ENCODE measurements at regions not wholly inside any gene's neighbourhood (a gene's known extent, or its start where the extent isn't known, plus 50 kb on each side); places are given as distances from the start of the nearest gene placed in this dataset.

DNA sequence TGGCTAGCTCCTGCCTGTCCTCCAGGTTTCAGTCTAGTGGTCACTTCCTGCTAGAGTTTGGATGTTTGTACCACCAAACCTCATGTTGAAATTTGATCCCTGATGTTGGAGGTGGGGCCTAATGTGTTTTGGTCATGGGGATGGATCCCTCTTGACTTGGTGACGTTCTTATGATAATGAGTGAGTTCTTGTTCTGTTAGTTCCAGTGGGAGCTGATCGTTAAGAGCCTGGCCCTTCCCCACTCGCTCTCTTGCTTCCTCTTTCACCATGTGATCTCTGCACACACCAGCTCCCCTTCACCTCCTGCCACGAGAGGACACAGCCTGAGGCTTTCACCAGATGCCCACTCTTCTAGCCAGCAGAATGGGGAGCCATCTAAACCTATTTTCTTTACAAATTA is 86.8 kb upstream of the SCEL start (continued):
- TF ChIP-seq FOXA3 (CRISPR knock-in tag; conservative IDR thresholded peaks at IDR 0.05 in 1 of 2, IDR thresholded peaks at IDR 0.05 in 1 of 2) = no peak

DNA sequence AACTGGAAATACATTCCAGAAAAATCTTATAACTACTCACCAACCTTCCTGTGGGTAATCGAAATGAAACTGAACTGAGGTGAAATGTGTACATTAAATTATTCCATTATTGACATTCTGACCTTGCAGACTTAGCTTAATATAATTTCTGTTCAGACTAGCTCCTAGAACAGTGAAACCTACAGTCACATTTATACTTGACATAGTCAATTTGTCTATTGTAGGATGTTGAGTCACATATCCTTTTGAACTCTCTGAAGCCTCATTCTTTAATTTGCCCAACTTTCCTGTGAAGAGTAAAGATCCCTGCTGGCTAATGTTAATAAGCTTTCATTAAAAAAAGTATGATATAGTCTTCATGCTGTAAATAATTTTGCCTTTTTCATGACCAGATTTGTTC is 92.0 kb upstream of the SCEL start:
- in situ Hi-C loops (cut with MboI) = no loop called here
- H4K20me1 ChIP-seq (replicated peaks; ENCODE audit: control insufficient read depth, insufficient read depth, low read length) = no peaks in the 10 kb centered on the region
- no peak overlapping the region for H3K9ac ChIP-seq (ENCODE audit: insufficient read depth in 1 of 2, low read depth in 2 of 2, low read length in 2 of 2)
- no peak overlapping the region for H3K4me2 ChIP-seq (ENCODE audit: insufficient read depth, low read length)
- intact Hi-C loops (cut with micrococcal nuclease) = no loop called here
- H3K79me2 ChIP-seq (ENCODE audit: control insufficient read depth, insufficient read depth, low read length) = no peaks in the 10 kb centered on the region
- ATAC-seq (no peak), DNase-seq (ENCODE audit: extremely low read depth in 1 of 4, low spot score in 3 of 4) (no peak), FAIRE-seq (no peak)
- no TSS peak for BruUV-seq (replicated peaks)
- TF ChIP-seq PTTG1 (tag; IDR thresholded peaks at IDR 0.05; ENCODE audit: low read depth) (no peak), ZNF354B (CRISPR knock-in tag; IDR thresholded peaks at IDR 0.05) (no peak), ZNF133 (CRISPR knock-in tag; IDR thresholded peaks at IDR 0.05) (no peak), TBL1XR1 (IDR thresholded peaks at IDR 0.05; ENCODE audit: low read length in 2 of 2) (no peak), TEAD2 (tag; IDR thresholded peaks at IDR 0.05) (no peak), SPI1 (IDR thresholded peaks at IDR 0.05; ENCODE audit: borderline replicate concordance, low read depth, low read length) (no peak), ZKSCAN3 (CRISPR knock-in tag; IDR thresholded peaks at IDR 0.05) (no peak), MEF2A (IDR thresholded peaks at IDR 0.05; ENCODE audit: control insufficient read depth, low read depth, low read length) (no peak), ETV1 (tag; conservative IDR thresholded peaks at IDR 0.05; ENCODE audit: low read depth) (no peak), BRD9 (IDR thresholded peaks at IDR 0.05; ENCODE audit: low read depth, partially characterized antibody) (no peak), TEAD1 (CRISPR knock-in tag; IDR thresholded peaks at IDR 0.05) (no peak), FOXM1 (IDR thresholded peaks at IDR 0.05; ENCODE audit: low read depth) (no peak), FOXM1 (CRISPR knock-in tag; IDR thresholded peaks at IDR 0.05; ENCODE audit: low read depth) (no peak), JUNB (CRISPR knock-in tag; conservative IDR thresholded peaks at IDR 0.05) (no peak), TRIM24 (IDR thresholded peaks at IDR 0.05) (no peak), RBM39 (optimal IDR thresholded peaks at IDR 0.05; ENCODE audit: low read depth, low read length) (no peak), RFX5 (IDR thresholded peaks at IDR 0.05; ENCODE audit: low read depth, low read length) (no peak)
- TF ChIP-seq, protein P1, sequence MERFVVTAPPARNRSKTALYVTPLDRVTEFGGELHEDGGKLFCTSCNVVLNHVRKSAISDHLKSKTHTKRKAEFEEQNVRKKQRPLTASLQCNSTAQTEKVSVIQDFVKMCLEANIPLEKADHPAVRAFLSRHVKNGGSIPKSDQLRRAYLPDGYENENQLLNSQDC (CRISPR knock-in tag; IDR thresholded peaks at IDR 0.05) = no peak
- TF ChIP-seq, protein P2, sequence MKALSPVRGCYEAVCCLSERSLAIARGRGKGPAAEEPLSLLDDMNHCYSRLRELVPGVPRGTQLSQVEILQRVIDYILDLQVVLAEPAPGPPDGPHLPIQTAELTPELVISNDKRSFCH (CRISPR knock-in tag; IDR thresholded peaks at IDR 0.05) = no peak
- TF ChIP-seq, protein P2 (tag; IDR thresholded peaks at IDR 0.05) = no peak
- TF ChIP-seq, protein P3, sequence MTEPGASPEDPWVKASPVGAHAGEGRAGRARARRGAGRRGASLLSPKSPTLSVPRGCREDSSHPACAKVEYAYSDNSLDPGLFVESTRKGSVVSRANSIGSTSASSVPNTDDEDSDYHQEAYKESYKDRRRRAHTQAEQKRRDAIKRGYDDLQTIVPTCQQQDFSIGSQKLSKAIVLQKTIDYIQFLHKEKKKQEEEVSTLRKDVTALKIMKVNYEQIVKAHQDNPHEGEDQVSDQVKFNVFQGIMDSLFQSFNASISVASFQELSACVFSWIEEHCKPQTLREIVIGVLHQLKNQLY (CRISPR knock-in tag; conservative IDR thresholded peaks at IDR 0.05) = no peak
- TF ChIP-seq, protein P4, sequence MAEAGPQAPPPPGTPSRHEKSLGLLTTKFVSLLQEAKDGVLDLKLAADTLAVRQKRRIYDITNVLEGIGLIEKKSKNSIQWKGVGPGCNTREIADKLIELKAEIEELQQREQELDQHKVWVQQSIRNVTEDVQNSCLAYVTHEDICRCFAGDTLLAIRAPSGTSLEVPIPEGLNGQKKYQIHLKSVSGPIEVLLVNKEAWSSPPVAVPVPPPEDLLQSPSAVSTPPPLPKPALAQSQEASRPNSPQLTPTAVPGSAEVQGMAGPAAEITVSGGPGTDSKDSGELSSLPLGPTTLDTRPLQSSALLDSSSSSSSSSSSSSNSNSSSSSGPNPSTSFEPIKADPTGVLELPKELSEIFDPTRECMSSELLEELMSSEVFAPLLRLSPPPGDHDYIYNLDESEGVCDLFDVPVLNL (CRISPR knock-in tag; IDR thresholded peaks at IDR 0.05; ENCODE audit: low read depth) = no peak
- no peak overlapping the region for H3K27ac ChIP-seq (ENCODE audit: extremely low read depth, low read depth, low read length)
- CTCF ChIA-PET (ENCODE audit: low intra/inter-chr PET ratio) = no interaction called here
- no peaks in the 10 kb centered on the region for H3K9me1 ChIP-seq (ENCODE audit: control insufficient read depth, insufficient read depth, low read length)
- POLR2A ChIA-PET = no interaction called here
- no peaks in the 10 kb centered on the region for H3K9me3 ChIP-seq (replicated peaks; ENCODE audit: control insufficient read depth, insufficient read depth, low read depth, low read length)
- H3K27me3 ChIP-seq (ENCODE audit: control insufficient read depth in 2 of 2, insufficient read depth in 2 of 2, low read length in 2 of 2) = no peaks in the 10 kb centered on the region
- no peaks in the 10 kb centered on the region; a peak in 1 of 5 replicates for H3K4me1 ChIP-seq (replicated peaks in 1 of 2; ENCODE audit: control insufficient read depth in 2 of 2, insufficient read depth in 2 of 2, low read length in 2 of 2)
- 0% methylated on average over 1 of the region's 1 CpG for WGBS (ENCODE audit: insufficient coverage, low coverage, missing lambda C conversion rate)
- H3K4me3 ChIP-seq = no peak overlapping the region
- H2AFZ ChIP-seq (ENCODE audit: low read depth, low read length) = no peak overlapping the region
- H3K36me3 ChIP-seq (ENCODE audit: control insufficient read depth, insufficient read depth, low read length) = no peaks in the 10 kb centered on the region

All from K562 (cell line).